NCI-H2107 treated with DMSO at 0.1 percent for 48 hours (cell line): ENCODE measurements at regions not wholly inside any gene's neighbourhood (a gene's known extent, or its start where the extent isn't known, plus 50 kb on each side); places are given as distances from the start of the nearest gene placed in this dataset.
"Not testable (repeated sequence)": the region's sequence is repeated elsewhere in the genome, so short reads cannot be mapped to it uniquely, and the experiment has no call there.

Experiments
- DNase-seq: peaks from one replicate; lab custom pipeline; 2025; ENCODE audit not compliant: unreplicated experiment; lab: John Stamatoyannopoulos, UW

DNA sequence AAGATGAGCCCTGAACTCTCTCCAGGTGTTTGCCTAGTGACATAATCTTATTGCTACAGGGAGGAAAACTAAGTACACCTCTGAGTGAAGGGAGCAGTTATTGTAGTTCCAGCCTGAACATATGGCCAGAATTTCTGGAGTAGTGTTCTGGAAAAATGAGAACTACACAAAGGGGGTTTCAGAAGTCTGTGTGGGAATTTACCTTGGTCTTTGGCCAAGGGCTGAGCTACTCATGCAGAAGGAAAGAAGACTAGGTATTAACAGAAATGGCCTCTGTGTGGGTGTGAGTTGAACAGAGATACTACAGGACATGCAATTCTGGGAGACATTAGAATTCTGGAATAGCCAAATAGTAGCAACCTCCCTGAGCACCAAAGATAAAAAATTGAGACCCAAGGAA, 1009.7 kb upstream of the GJE1 start:
- DNase-seq = no peak

DNA sequence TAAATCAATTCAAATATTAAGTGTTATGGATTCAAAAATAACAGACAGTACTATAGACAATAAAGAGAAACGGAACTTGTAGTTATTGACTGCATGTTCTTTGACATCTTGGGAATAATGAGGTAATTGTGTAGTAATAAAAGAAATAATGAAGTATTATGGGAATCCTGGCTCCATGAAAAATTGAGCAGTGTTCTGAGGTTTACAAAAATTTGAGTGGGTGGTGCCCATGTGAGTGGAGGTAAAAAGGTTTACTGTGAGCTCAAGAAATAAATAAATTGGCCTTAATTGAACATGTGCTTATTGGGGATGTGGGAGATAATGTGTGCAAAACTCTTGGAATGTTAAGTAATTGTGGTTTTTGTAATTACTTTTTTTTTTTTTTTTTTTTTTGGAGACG, 1013.7 kb upstream of the GJE1 start:
- no peak for DNase-seq

DNA sequence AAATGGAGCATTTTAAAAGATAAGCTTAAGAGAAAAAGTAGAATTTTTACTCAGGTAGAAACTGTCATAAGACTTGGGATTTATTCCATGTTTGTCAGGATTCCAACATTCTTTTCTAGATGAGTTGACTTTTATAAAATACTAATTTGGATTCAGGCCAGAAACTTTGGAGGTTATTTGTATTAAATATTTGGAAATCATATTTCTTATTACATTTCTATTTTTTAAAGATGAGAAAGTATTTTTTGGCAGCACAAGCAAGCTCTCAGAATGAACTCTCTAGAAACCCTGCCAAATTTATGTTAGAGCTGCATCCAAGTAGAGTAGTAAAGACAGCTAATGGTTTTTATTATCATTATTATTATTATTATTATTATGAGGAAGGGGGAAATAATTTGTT, 1014.9 kb upstream of the GJE1 start:
- no peak for DNase-seq

DNA sequence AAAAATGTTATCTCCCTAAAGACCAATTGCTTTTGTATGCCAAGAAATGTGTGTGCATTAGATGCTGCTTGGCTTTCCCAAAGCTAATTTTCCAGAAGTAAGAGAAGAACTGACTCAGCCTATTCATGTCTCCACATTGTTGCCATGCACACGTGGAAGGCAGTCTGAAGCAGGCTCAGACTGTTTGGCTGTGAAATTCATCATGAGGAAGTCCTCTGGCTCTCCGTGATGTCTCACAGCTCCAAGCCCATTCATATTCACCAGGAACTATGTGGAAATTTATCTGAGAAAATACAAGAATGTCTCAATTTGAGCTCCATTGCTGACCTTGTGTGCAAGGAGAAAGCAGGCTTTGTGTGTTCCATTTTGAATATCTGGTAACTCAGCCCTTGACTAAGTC, 1022.2 kb upstream of the GJE1 start:
- DNase-seq = no peak

DNA sequence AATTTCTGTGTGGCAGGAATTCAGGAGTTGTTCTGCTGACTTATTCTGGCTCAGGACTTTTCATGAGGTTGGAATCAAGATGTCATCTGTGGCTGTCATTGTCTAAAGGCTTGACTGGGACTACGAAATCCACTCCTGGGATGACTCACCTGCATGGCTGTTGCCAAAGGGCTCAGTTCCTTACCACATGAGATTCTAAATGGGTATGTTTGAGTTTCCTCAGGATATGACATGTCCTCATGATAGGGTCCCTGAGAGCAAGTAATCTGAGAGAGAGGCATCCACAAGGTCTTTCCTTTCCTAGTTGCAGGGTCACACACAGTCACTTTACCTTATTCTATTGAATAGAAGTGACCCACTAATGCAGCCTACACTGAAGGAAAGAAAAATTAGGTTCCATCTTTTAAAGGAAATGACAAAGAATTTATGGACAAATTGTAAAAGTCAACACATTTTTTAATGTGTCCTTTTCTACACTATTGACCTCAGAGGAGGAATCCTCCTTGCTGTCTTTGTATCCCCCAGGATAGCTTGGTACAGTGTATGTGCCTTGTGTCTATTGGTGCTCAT, 1025.0 kb upstream of the GJE1 start:
- no peak for DNase-seq

GRCh38 chr6:141105481-141105880, 1027.2 kb upstream of the GJE1 start:
- DNase-seq = no peak

GRCh38 chr6:141103246-141103645, 1029.5 kb upstream of the GJE1 start:
- peak; percentile 67 for DNase-seq

DNA sequence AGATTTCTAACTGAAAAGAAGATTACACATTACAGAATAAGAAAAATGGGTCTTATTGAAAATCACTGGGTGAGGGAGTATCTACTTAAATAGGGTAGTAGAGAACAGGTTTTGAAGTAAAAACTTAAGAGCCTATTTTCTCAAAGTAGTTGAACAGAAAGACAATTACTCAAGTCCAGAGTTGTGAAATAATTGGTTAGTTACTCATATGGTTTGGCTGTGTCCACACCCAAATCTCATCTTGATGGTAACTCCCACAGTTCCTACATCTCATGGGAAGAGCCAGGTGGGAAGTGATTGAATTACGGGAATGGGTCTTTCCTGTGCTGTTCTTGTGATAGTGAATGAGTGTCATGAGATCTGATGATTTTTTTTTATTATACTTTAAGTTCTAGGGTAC, 1035.3 kb upstream of the GJE1 start:
- DNase-seq = no peak

- DNase-seq = no peak
Observed at GRCh38 chr6:141095308-141095707, 1037.4 kb upstream of the GJE1 start.

- DNase-seq = no peak
Observed at GRCh38 chr6:141088171-141088570, 1044.6 kb upstream of the GJE1 start.

DNA sequence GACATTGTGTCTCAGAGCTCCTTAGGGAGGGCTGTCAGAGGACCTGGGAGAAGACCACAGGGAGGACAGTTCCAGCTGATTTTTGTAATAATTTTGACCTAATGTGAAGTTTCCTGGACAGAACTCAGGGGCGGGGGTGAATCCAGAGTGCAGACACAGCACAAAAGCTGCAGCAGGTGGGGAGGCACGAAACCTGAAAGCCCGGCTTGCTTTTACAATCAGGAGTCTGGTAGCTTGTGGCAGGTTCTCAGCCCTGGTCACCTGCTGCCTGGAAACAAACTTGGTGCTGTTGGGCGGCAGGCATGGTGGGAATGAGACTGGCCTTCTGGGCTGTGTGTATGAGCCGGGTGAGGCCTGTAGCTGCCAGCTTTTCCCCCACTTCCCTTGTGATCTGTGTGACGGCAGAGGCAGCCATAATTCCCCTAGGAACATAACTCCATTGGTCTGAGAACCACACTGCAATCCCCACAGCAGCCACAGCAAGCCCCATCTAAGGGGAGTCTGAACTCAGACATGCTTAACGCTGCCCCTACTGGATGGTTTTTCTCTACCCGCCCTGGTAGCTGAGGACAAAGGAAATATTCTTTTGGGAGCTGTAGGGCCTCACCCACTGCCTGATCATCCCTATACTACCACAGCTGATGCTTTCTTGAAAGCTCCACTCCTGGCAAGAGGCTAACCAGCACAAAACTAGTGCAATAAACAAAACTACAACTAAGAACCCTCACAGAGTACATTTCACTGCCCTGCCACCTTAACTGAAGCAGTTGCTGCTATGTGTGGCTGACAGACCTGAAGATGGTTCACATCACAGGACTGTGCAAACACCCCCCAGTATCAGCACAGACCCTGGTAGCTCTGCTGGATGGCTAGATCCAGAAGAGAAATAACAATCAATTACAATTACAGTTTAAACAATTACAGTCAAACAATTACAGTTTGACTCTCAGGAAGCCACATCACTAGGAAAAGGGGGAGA, 1055.1 kb upstream of the GJE1 start:
- DNase-seq = no peak

DNA sequence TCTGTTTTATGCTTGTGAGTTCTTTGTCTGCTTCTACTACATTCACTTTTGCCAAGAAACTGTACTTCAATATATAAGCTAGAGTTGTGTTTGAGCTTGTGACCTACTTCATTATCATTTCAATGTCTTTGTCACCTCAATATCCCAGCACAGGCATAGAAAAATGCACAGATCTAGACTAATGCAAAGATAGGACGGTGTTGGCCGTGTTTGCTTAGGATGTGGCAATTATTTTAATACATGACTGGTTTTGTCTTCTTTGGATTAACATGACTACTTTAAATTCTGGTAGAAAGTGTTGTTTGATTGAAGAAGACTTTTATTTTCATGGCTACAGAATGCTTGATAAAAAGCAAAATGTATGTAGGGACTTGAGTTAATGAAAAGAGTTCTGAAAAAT, 1075.0 kb upstream of the GJE1 start:
- DNase-seq = no peak

DNA sequence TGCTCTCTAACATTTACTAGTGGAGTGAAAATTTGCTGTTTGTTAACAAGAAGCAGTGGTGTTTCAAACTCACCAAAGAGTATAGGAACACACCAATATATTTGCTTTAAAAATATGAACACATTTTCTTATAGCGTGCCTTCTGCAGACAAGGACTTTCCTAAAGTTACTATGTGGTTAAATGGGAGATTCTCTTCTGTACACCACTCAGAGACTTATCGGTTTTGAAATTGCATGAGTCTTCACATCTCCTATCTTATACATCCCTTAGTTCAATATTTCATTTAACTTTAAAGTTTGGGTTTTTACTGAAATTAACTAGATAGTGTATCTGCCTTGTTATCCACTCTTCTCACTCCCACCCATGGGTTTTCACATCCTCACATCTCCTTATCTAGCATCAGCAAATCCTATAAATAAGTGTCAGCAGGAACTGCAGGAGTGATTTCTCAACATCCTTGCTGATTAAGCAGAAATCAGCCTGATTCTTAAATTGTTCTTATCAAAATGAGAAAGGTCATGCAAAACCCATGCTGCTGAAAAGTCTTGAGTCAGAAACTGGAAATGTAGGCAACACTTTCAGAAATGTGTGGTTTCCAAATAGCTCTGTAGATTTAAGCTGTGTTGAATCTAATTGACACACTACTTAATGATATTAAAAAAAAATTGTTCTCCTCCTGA, 1075.6 kb upstream of the GJE1 start:
- no peak for DNase-seq

DNA sequence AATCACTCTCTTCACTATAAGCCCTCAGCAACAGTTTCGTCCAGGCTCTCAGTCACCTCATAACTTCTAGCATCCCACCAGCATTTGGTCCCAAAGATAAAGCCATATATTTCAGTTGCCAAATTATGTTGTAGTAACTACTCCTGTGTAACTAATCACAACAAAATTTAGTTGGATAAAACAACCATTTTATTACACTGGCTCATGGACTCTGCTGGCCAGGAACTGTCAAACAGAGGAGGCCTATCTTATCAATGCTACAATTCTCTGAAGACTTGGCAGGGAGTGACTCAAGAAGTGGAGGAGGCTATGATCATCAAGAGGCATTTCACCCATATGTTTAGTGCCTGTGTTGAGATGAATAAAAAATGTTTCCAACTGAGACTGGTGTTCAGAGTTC, 1082.3 kb upstream of the GJE1 start:
- no peak for DNase-seq

DNA sequence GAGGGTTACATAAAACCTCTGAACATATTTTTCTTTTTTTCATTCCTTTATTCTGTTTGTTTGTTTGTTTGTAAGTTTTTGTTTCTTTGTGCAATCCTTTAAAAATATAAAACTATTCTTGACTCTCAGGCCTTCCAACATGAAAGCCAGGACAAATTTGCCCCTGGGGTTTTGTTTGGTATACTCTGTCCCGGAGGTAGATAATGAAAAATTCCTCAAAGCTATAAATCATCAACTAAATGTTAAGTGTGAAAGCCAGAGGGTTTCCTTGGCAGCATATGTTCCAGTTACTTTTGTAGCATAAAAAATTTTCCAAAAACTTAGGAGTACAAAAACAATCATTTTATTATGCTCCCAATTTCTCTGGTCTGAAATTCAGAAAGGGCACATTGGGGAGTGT, 1084.3 kb upstream of the GJE1 start:
- DNase-seq = no peak

DNA sequence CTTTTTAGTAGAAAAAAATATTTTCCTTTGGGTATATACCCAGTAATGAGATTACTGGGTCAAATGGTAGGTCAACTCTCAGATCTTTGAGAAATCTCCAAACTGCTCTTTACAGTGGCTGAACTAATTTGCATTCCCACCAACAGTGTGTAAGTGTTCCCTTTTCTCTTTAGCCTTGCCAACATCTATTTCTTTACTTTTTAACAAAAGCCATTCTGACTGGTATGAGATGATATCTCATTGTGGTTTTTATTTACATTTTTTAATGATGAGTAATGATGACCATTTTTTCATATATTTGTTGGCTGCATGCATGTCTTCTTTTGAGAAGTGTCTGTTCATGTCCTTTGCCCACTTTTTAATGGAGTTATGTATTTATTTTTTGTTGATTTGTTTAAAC, 1086.2 kb upstream of the GJE1 start:
- DNase-seq = not testable (repeated sequence)

GRCh38 chr6:141041596-141042087, 1091.1 kb upstream of the GJE1 start:
- no peak for DNase-seq

- no peak for DNase-seq
Observed at GRCh38 chr6:141035312-141036200, 1097.2 kb upstream of the GJE1 start.

GRCh38 chr6:141033101-141033500, 1099.6 kb upstream of the GJE1 start:
- no peak for DNase-seq

DNA sequence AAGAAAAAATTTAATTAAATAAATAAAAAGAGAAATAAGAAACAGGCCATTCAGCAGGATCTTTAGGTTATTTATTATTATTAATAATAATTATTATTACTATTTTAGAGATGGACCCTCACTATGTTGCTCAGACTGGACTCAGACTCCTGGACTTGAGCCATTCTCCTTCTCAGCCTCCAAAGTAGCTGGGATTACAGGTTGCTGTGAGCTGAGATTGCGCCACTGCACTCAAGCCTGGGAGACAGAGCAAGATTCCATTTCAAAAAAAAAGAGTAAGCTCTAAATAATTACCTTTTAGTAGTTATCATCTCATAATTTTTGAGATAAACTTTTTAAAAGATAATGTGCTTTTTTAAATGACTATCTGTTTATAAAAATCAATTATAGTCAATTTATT, 1102.8 kb upstream of the GJE1 start:
- no peak for DNase-seq

DNA sequence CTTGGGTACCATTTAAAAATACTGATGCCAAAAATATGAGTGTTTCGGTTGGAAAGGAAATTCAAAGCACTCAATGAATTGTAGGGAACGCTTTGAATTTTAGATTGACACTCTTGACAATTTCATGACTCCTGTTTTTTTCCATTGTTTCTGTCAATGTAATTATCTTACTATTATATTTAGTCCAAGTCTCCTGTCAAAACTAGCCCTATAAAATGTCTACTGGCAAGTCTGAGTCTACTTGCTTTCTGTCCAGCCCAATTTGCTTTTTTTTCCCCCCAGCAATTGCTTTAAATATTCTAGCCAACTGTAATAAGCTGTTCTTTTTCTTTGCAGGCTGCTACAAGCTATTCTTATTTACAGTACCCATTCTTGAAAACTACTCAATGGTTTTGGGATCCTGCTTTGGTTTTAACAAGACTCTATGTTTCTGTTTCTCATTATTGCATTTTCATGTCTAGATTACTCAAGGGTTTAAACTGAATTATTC, 1103.9 kb upstream of the GJE1 start:
- DNase-seq = no peak
